WERI-Rb-1 (cell line): ENCODE measurements at regions not wholly inside any gene's neighbourhood (a gene's known extent, or its start where the extent isn't known, plus 50 kb on each side); places are given as distances from the start of the nearest gene placed in this dataset.

Experiments
- DNase-seq: peaks from one replicate; pipeline ENCODE4 v3.0.0-alpha.2; 2020
- H3K27ac ChIP-seq: fragments of 250-450 bp; sonication (Bioruptor Pico); 2 replicates; pipeline ENCODE4 v1.5.1; 2020; ENCODE audit warnings: mild to moderate bottlenecking, moderate library complexity
- H3K27me3 ChIP-seq: fragments of 250-450 bp; sonication (Bioruptor Pico); 2 replicates; pipeline ENCODE4 v1.5.1; 2021; ENCODE audit warnings: mild to moderate bottlenecking, low read depth, moderate library complexity; ENCODE audit not compliant: insufficient read depth, severe bottlenecking
- H3K36me3 ChIP-seq: fragments of 250-450 bp; sonication (Bioruptor Pico); 2 replicates; pipeline ENCODE4 v1.5.1; 2020; ENCODE audit warnings: mild to moderate bottlenecking, moderate library complexity
- H3K4me3 ChIP-seq: 2 replicates; pipeline ENCODE4 v1.5.1; 2011; ENCODE audit warnings: low read depth, mild to moderate bottlenecking, control low read depth, low read length
- H3K9me3 ChIP-seq: fragments of 250-450 bp; sonication (Bioruptor Pico); 2 replicates; pipeline ENCODE4 v1.5.1; 2021; ENCODE audit warnings: mild to moderate bottlenecking, moderate library complexity; ENCODE audit not compliant: severe bottlenecking
- TF ChIP-seq, protein P1 (sequence below): IDR thresholded peaks from 2 replicates; pipeline ENCODE4 v1.5.1; 2011; ENCODE audit warnings: low read depth, mild to moderate bottlenecking, control low read depth, inconsistent platforms, low read length

DNA sequence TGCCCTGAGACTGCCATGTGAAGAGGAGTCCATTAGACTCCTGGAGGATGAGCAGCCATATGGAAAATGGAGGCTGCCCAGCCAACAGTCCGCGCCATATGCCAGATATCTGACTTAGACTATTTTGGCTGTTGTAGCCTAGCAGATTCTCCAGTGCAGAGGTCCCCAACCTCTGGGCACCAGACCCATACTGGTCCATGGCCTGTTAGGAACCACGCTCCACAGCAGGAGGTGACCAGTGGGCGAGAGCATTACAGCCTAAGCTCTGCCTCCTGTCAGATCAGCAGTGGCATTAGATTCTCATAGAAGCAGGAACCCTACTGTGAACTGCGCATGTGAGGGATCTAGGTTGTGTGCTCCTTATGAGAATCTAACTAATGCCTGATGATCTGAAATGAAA, 851.9 kb downstream of the NR2F1-AS1 start:
- TF ChIP-seq, protein P1, sequence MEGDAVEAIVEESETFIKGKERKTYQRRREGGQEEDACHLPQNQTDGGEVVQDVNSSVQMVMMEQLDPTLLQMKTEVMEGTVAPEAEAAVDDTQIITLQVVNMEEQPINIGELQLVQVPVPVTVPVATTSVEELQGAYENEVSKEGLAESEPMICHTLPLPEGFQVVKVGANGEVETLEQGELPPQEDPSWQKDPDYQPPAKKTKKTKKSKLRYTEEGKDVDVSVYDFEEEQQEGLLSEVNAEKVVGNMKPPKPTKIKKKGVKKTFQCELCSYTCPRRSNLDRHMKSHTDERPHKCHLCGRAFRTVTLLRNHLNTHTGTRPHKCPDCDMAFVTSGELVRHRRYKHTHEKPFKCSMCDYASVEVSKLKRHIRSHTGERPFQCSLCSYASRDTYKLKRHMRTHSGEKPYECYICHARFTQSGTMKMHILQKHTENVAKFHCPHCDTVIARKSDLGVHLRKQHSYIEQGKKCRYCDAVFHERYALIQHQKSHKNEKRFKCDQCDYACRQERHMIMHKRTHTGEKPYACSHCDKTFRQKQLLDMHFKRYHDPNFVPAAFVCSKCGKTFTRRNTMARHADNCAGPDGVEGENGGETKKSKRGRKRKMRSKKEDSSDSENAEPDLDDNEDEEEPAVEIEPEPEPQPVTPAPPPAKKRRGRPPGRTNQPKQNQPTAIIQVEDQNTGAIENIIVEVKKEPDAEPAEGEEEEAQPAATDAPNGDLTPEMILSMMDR, result no peak
- no peak for DNase-seq
- H3K27me3 ChIP-seq, result no peaks in the 10 kb centered on the region
- H3K36me3 ChIP-seq, result no peaks in the 10 kb centered on the region
- no peak overlapping the region for H3K27ac ChIP-seq
- no peak overlapping the region for H3K4me3 ChIP-seq
- no peaks in the 10 kb centered on the region for H3K9me3 ChIP-seq

GRCh38 chr5:92715946-92716520, 865.0 kb downstream of the NR2F1-AS1 start:
- no peak for DNase-seq
- Histone ChIP-seq H3K27ac (no peak overlapping the region), H3K36me3 (no peaks in the 10 kb centered on the region), H3K4me3 (no peak overlapping the region), H3K9me3 (no peaks in the 10 kb centered on the region), H3K27me3 (no peaks in the 10 kb centered on the region)
- TF ChIP-seq, protein P1, result no peak

DNA sequence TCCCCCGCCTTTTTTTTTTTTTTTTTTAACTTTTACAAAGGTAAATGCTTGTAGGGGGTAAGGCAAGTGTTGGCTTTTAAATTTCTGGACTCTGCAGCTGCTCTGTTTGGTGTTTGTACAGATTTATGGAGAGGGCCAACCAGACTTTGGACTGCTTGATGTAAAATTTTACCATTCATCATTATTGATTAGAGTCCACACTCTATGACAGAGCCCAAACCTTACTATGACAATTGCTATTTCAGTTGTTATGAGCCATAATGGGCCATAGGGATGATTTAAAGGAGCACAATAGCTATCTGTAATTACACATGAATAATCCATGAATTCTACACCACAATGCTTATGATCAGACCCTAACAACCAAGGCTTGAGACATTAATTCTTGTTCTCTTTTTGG, 867.2 kb downstream of the NR2F1-AS1 start:
- no peak overlapping the region for H3K4me3 ChIP-seq
- TF ChIP-seq, protein P1, result no peak
- no peaks in the 10 kb centered on the region for H3K36me3 ChIP-seq
- no peaks in the 10 kb centered on the region for H3K9me3 ChIP-seq
- H3K27me3 ChIP-seq, result no peaks in the 10 kb centered on the region
- DNase-seq, result no peak
- no peak overlapping the region for H3K27ac ChIP-seq

DNA sequence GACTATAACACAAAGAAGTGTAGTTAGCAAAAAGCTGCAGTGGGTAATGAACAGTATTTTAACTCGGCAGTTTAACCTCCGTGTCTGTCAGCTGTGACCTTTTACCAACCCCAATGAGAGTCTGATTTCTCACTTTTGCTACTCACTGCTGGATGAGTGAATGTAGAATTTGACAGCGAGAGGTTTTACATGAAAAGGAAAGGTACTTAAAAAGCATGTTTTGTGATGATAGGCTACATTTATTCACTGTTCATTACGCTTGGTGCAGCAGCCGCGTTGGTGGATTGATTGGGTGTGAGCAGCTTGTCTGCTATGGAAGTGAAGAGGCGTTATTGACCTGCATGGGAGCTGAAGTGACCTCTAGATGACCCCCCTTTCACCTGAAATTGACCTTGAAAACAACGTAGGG, 867.7 kb downstream of the NR2F1-AS1 start:
- DNase-seq, result no peak
- Histone ChIP-seq H3K36me3 (no peaks in the 10 kb centered on the region), H3K27ac (no peak overlapping the region), H3K9me3 (no peaks in the 10 kb centered on the region), H3K27me3 (no peaks in the 10 kb centered on the region), H3K4me3 (no peak overlapping the region)
- TF ChIP-seq, protein P1, result no peak

DNA sequence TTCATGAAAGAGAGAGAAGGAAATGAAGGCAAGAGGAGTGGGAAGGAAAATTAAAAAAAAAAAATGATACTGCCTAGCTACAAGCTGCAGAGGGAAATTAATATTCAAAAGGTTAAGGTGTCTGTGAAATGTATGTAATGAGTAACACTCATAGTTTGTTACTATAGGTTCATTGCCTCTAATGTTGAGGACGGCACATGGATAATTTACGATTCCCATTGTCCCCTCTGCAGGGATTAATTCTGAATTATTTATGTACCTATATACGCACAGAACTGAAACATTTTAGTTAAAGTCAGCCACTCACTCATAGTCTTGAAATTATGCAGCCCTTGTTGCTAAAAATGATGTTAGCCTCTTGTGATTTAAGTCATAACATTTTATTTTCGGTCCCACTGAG, 869.1 kb downstream of the NR2F1-AS1 start:
- Histone ChIP-seq H3K27me3 (no peaks in the 10 kb centered on the region), H3K4me3 (no peak overlapping the region), H3K36me3 (no peaks in the 10 kb centered on the region), H3K9me3 (no peaks in the 10 kb centered on the region), H3K27ac (no peak overlapping the region)
- TF ChIP-seq, protein P1, result no peak
- no peak for DNase-seq

GRCh38 chr5:92704590-92704989, 876.4 kb downstream of the NR2F1-AS1 start:
- Histone ChIP-seq H3K36me3 (no peaks in the 10 kb centered on the region), H3K27ac (no peak overlapping the region), H3K27me3 (no peaks in the 10 kb centered on the region), H3K4me3 (no peak overlapping the region), H3K9me3 (no peaks in the 10 kb centered on the region)
- DNase-seq, result no peak
- TF ChIP-seq, protein P1, result no peak
